DMS153 (cell line): ENCODE measurements at regions not wholly inside any gene's neighbourhood (a gene's known extent, or its start where the extent isn't known, plus 50 kb on each side); places are given as distances from the start of the nearest gene placed in this dataset.

ENCODE experiments used
- DNase-seq: peaks from one replicate; lab custom pipeline; 2025; lab: John Stamatoyannopoulos, UW

GRCh38 chr2:2569306-2569705 lies 238.2 kb upstream of the MYT1L start:
- DNase-seq, result no peak

- no peak for DNase-seq
Measured at GRCh38 chr2:2568411-2568810, 237.3 kb upstream of the MYT1L start.

GRCh38 chr2:2567776-2568175 lies 236.7 kb upstream of the MYT1L start:
- no peak for DNase-seq

- DNase-seq, result no peak
Measured at GRCh38 chr2:2566396-2567323, 235.6 kb upstream of the MYT1L start.

GRCh38 chr2:2565671-2566070 lies 234.6 kb upstream of the MYT1L start:
- DNase-seq, result no peak

- DNase-seq, result peak; percentile 53
Measured at GRCh38 chr2:2564300-2565078, 233.4 kb upstream of the MYT1L start.

GRCh38 chr2:2563309-2563860 lies 232.3 kb upstream of the MYT1L start:
- no peak for DNase-seq

- no peak for DNase-seq
Measured at GRCh38 chr2:2562867-2563266, 231.8 kb upstream of the MYT1L start.

- no peak for DNase-seq
Measured at GRCh38 chr2:2561346-2562095, 230.4 kb upstream of the MYT1L start.

- DNase-seq, result no peak
Measured at GRCh38 chr2:2560374-2561015, 229.4 kb upstream of the MYT1L start.

- DNase-seq, result no peak
Measured at GRCh38 chr2:2558476-2558875, 227.4 kb upstream of the MYT1L start.

GRCh38 chr2:2557475-2557874 lies 226.4 kb upstream of the MYT1L start:
- DNase-seq, result no peak

GRCh38 chr2:2550856-2551255 lies 219.8 kb upstream of the MYT1L start:
- DNase-seq, result no peak

- DNase-seq, result no peak
Measured at GRCh38 chr2:2547911-2548310, 216.8 kb upstream of the MYT1L start.

GRCh38 chr2:2547451-2547850 lies 216.4 kb upstream of the MYT1L start:
- no peak for DNase-seq

GRCh38 chr2:2546046-2546445 lies 215.0 kb upstream of the MYT1L start:
- DNase-seq, result no peak

GRCh38 chr2:2542966-2543611 lies 212.0 kb upstream of the MYT1L start:
- DNase-seq, result peak; percentile 59

GRCh38 chr2:2542316-2542715 lies 211.2 kb upstream of the MYT1L start:
- no peak for DNase-seq

- DNase-seq, result no peak
Measured at GRCh38 chr2:2540406-2540805, 209.3 kb upstream of the MYT1L start.

- no peak for DNase-seq
Measured at GRCh38 chr2:2536416-2537056, 205.5 kb upstream of the MYT1L start.

GRCh38 chr2:2530334-2530733 lies 199.3 kb upstream of the MYT1L start:
- DNase-seq, result no peak
